C1 segment of cervical spinal cord (tissue), 14 donors: ENCODE measurements at regions not wholly inside any gene's neighbourhood (a gene's known extent, or its start where the extent isn't known, plus 50 kb on each side); places are given as distances from the start of the nearest gene placed in this dataset.
A peak's percentile ranks its signal among the peaks of the same experiment; 100 is the strongest.

Experiments used
- DNase-seq, 14 donors: peaks; one replicate each; lab custom pipeline; 2025; lab: John Stamatoyannopoulos, UW

- DNase-seq = no peak
Measured at GRCh38 chr6:146903451-146903850, 300.8 kb upstream of the STXBP5 start.

GRCh38 chr6:146904596-146904995 is 299.6 kb upstream of the STXBP5 start:
- no peak for DNase-seq

GRCh38 chr6:146905181-146905704 is 299.0 kb upstream of the STXBP5 start:
- peak in 2 of 14 donors; percentile 3 to 60 for DNase-seq

- DNase-seq = no peak
Measured at GRCh38 chr6:146908786-146909185, 295.4 kb upstream of the STXBP5 start.

DNA sequence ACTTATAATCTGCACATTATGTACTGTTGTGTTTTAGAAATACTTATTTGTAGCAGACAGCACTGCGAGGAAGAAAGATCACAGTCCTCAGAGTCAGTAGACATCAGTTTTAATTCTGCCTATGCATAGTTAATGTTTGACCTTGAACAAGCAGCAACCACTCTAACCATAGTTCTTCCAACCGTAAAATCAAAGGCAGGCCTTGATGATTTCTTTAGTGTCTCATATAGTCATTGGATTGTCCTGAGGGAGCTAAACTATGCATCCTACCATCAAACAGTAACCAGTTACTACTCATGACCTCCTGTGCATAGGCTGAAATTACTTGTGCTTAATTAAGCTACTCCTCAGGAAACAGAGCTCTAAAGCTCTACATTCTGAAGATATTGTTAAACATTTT is 294.8 kb upstream of the STXBP5 start:
- no peak for DNase-seq

DNA sequence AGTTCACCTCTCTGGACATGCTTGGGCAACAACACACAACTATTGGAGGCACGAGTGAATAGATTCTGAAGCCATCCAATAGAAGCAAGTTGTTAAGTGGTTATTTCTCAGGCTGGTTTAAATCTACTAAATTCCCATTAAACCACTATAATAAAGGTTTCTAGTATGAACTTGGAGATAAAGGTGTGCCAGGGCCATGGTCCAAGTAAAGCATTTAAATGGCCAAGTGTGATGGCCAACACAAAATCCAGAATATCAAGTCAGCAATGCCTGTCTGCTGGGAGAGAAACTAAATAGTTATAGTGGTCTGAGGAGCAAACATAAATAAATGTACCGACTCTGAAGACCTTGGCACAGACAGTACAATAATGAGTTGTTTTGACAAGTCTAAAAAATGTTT is 294.3 kb upstream of the STXBP5 start:
- no peak for DNase-seq

DNA sequence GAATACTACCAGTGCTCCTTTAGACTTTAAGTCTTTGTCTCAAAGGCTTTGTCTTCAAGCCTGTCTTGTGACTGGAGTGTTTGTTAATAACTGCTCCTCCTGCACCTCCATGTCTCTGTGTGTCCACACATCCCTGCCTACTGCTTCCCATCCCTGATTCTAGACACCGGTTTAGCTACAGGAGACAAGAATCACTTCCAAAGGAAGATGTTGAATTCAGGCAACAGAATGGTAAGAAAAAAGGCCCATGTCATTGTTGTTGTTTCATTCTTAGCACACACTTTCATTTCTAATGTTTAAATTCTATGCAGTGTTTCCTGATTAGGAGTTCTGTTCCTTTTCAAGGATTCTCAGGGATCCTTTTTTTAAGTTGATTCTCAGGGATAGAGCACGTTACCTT is 293.6 kb upstream of the STXBP5 start:
- no peak for DNase-seq

GRCh38 chr6:146911635-146912215 is 292.5 kb upstream of the STXBP5 start:
- DNase-seq = no peak

- no peak for DNase-seq
Measured at GRCh38 chr6:146912730-146913685, 291.2 kb upstream of the STXBP5 start.

DNA sequence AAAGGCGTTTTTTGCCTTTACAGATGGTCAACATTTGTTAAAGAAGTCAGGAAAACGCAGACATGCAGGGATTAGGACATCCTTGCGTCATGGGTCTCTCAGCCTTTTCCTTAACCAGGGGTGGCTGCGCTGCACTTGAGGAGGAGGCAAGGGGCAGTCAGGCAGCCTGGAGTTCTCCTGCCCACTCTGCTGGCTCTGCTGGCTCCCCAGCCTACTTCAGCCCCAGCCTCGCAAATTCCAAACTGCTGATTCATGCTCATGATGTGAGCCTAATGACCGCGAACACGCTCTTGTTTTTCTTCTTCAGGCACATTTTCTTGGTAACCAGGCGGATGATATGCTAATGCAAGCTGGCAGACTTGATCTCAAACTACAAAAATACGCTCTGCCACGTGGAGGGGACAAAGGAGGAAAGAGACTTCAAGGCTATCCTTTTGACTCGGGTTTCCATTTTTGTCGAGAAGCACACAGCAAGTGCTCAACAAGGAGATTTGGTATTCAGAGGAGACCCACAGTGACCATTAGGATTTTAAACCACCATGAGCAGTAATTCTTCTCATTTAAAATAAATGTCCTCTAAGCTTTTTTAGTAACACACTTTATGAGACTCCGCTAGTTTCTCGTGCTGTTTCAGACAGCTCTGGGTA is 290.3 kb upstream of the STXBP5 start:
- DNase-seq = peak in 10 of 14 donors; percentile 9 to 42 (median 26)

DNA sequence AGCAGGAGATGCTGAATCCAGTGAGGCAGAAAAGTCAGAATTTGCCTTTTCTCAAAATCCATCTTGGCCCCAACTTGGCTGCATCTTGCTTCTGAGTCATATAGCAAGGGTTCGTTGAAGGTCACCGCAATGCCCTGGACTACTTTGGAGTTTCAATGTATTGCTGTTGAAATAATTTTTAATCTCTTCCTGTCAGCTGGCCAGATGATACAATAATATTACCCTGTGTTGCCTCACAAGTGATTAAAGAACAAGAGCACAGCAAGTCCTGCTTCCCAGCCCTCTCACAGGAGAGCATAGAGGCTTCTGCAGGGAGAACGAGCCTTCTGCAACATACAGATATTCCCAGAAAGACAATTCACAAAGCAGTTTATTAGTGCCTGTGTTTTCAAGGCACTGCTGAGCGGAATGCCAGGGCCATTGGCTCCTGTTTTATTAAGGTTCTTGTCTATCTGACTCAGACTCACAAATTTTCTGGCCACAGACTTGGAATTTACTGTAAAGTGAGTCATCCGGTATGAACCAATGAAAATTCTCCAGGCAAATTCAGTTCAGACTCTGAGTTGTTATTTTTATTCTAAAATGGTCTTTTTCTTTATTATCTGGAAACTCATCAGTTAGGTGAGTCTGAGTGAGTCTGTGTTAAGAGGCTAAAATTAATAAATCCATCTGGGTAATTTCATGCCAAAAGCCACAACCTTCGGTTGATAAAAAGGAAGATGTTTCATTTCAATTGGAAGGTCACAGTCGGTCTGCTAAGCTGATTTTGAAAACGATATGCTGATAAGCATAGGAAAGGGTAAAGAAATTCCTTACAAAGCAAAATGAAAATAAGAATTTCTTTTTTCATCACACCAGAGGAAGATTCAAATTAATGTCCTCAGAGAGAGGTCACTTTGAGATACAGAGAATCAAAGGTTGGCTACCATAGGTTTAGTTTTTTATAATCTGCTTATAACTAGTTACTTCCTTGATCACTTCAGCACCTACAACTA is 289.4 kb upstream of the STXBP5 start:
- peak in 2 of 14 donors; percentile 27 to 28 for DNase-seq

DNA sequence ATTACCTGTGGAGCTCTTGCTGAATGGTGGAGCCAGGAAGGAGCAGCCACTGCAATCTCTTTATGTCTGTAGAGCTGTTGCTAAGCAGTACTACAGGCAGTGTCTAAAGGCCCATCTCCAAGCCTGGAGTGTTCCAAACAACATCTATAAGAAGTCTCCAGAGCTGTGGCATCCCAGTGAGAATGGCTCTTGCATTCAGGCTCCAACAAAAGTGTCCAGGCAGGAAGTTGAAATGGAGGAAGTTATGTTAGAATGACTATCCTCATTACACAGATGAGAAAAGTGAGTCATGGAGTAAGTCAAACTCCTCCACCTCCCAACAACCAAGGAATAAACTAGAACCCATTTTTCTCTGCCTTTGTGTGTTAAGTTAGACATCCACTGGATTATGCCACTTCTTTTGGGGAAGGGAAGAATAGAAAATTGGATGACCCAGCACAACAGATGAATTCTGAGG is 288.5 kb upstream of the STXBP5 start:
- DNase-seq = no peak

GRCh38 chr6:146916435-146917025 is 287.7 kb upstream of the STXBP5 start:
- DNase-seq = no peak

- no peak for DNase-seq
Measured at GRCh38 chr6:146917182-146917581, 287.0 kb upstream of the STXBP5 start.

DNA sequence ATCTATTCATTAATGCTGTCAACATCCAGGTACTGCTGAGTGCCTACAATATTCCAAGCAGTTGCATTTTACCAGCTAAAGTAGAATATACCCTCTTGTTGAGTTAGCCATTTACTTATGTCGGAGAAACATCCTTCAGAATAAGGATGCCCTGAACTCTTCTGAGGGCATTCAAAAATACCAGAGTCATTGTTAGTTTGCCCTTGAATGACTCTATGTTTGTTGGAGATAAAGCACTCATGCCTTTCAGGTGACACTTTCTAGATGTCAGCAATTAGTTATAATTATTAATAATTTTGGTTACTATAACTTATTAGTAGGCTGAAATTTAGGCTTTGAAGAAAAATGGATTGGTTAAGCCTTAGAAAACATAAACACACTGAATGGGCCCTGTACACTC is 286.2 kb upstream of the STXBP5 start:
- no peak for DNase-seq

- no peak for DNase-seq
Measured at GRCh38 chr6:146919017-146919416, 285.2 kb upstream of the STXBP5 start.

DNA sequence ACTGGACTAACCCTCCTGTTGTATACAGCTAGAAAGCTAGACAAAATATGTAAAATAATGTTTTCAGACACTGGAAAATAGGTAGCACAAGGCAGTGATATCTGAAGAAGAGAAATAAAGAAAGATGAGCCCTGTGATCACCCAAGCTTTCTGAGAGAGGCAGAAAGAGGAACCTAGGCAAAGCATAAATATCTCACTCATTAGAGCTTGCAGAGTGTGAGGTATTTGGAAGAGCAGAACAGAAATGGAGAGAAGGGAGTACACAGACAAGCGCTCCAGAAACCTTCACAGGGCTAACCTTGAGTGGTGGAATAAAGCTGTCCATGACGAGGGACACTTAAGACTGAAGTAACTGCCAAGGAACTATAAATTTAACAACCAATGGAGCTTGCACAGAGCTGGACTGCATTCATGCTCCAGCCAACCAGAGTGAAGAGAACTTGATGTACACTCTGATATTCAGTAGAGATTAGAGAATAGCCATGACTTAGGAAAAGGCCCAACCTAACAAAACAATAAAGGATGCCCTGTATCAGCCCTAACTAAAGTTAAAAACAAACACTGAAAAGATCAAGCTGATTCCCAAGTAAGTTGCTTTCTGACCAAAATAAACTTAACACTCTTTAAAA is 280.9 kb upstream of the STXBP5 start:
- no peak for DNase-seq

DNA sequence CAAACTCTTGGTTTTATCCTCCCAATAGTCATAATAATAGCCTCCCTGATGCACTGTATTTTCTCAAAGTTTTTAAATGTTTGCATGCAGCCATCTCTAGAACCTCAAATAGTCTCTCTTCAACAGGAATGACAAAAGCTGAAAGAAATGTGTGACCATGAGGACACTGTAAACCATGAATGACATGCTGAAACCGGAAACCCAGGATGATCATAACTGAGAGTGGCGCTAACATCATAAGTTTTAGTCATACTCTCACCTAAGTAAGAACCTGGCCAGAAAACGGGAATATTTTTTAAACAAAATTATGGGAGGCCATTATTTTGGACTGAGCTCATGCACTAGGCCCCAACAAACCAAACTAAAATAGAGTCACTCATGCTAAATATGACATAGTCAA is 278.4 kb upstream of the STXBP5 start:
- no peak for DNase-seq

DNA sequence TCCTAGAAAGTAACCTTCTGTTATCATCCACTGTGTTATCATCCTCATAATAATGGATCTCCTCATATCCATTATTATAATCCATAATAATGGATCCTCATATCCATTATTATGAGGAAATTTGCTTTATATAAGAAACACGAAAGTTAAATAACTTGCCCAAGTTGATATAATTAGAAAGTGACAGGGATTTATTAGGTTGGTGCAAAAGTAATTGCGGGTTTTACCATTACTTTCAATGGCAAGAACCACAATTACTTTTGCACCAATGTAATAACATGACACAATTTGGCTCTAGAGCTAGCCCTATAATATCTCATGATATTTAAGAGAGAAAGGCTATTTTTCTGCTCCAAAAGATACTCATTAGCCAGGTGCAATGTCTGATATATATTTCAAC is 275.7 kb upstream of the STXBP5 start:
- DNase-seq = no peak

DNA sequence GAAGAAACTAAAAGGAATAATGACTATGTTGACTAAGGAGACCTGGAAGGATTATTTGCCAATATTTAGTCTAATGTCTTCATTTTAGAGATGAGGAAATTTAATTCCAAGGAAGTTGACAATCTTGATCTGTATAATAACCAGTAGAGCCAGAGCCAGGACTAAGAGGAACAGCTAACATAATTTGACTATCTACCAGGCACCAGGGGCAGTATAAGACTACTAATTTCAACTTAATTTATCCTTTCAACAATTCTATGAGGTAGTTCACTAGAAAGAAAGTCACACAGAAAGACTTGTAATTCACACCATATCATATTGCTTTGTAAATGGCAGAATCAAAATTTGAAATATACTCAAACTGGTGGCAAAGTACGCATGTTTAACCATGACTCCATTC is 273.0 kb upstream of the STXBP5 start:
- no peak for DNase-seq
